RWPE1 (cell line): ENCODE measurements at regions not wholly inside any gene's neighbourhood (a gene's known extent, or its start where the extent isn't known, plus 50 kb on each side); places are given as distances from the start of the nearest gene placed in this dataset.

Source experiments
- CTCF ChIA-PET: fragments of 350-600 bp; sonication (Branson Sonifier 250); formaldehyde crosslinking; extraction: SDS; loops from one replicate; lab custom pipeline; 2021; lab: Yijun Ruan, JAX
- POLR2A ChIA-PET: fragments of 400-600 bp; formaldehyde crosslinking; extraction: SDS; loops from one replicate; lab custom pipeline; 2020; ENCODE audit warnings: antibody characterized with exemption; ENCODE audit not compliant: low non-redundant PET; lab: Yijun Ruan, JAX
- DNase-seq: peaks from one replicate; pipeline ENCODE4 v3.0.0; 2012; ENCODE audit warnings: low spot score
- H3K27ac ChIP-seq: fragments of 450-650 bp; 2 replicates; pipeline ENCODE4 v1.5.1; 2017
- CTCF ChIP-seq: fragments of 450-650 bp; conservative IDR thresholded peaks from 2 replicates; pipeline ENCODE4 v1.5.1; 2017; ENCODE audit warnings: low read depth, mild to moderate bottlenecking

GRCh38 chr6:148650941-148651505 is 95.8 kb upstream of the UST start:
- H3K27ac ChIP-seq = no peak overlapping the region
- POLR2A ChIA-PET = no interaction called here
- DNase-seq = no peak
- TF ChIP-seq CTCF = no peak
- CTCF ChIA-PET = interaction anchor here (0.5 kb wide), 1 partner anchor 642 kb away, joined by 3 read pairs; no protein-coding TSS in a partner anchor

GRCh38 chr6:148652205-148652604 is 94.6 kb upstream of the UST start:
- no peak overlapping the region for H3K27ac ChIP-seq
- POLR2A ChIA-PET = no interaction called here
- no peak for DNase-seq
- CTCF ChIA-PET = no interaction called here
- no peak for TF ChIP-seq CTCF

DNA sequence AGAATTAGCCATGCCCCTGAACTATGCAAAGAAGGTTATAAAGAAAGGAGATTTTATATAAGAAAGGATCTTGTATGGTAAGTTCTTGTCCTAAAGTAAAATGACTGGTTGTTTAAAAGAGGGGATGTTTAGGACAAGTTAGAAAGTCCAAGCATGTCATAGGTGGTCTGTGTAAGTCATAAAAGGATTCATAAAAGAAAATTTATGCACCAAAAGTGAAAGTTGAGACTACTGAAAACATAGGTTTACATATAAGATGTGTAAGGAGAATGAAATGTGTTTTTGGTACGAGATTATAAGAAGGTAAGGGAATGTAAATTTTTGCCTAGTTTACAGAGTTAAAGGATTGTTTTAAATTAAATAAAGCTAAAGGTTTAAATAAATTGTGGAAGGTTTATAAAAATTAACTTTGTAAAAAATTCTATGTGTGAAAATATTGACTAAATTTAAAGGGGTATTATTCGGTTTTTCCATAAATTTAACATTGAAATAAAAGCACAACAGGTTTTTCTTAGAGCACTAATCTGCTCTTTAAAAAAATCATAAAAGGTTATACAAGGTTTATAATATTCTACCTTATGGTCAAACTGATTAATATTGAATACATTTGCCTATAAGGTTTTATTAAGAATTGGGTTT is 93.6 kb upstream of the UST start:
- CTCF ChIA-PET = no interaction called here
- DNase-seq = no peak

DNA sequence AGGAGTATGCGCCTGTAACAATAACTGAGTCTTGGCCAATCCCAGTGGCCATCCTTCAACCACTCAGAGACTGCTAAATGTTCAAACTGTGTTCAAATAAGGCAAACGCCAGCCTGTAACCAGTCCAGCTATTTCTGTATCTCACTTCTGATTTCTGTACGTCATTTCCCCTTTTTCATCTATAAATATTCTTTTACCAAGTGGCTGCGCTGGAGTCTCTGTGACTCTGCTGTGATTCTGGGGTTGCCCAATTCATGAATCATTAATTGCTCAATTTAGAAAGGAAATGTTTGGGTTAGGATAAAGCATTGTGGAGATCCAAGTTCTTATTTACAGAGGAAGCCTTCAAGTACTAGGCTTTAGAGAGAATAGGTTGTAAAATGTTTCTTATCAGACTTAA is 89.8 kb upstream of the UST start:
- no peak for TF ChIP-seq CTCF

More for the DNA sequence above, 93.6 kb upstream of the UST start:
- no peak overlapping the region for H3K27ac ChIP-seq
- TF ChIP-seq CTCF = no peak
- POLR2A ChIA-PET = no interaction called here

GRCh38 chr6:148658681-148659430 is 88.0 kb upstream of the UST start:
- ChIA-PET POLR2A (no interaction called here), CTCF (no interaction called here)
- H3K27ac ChIP-seq = no peak overlapping the region
- TF ChIP-seq CTCF = no peak
- DNase-seq = no peak

More for the DNA sequence above, 89.8 kb upstream of the UST start:
- DNase-seq = no peak
- H3K27ac ChIP-seq = no peak overlapping the region
- CTCF ChIA-PET = no interaction called here
- POLR2A ChIA-PET = no interaction called here

- no peak for DNase-seq
- no peak for TF ChIP-seq CTCF
- no peak overlapping the region for H3K27ac ChIP-seq
- ChIA-PET POLR2A (no interaction called here), CTCF (interaction anchor here (0.5 kb wide), 1 partner anchor 461 kb away, joined by 3 read pairs; no protein-coding TSS in a partner anchor)
Observed at GRCh38 chr6:148667395-148667794, 79.4 kb upstream of the UST start.
